NB4 (cell line): ENCODE measurements at regions not wholly inside any gene's neighbourhood (a gene's known extent, or its start where the extent isn't known, plus 50 kb on each side); places are given as distances from the start of the nearest gene placed in this dataset.

ENCODE experiments used
- MYC ChIP-seq: IDR thresholded peaks from 2 replicates; pipeline ENCODE4 v1.6.1; 2011; ENCODE audit warnings: low read depth, low read length
- POLR2A ChIP-seq: IDR thresholded peaks from 2 replicates; pipeline ENCODE4 v1.6.1; 2011; ENCODE audit warnings: mild to moderate bottlenecking; ENCODE audit not compliant: insufficient read length; ENCODE audit errors: extremely low read depth
- TF ChIP-seq, protein P1 (sequence below): IDR thresholded peaks from one replicate; pipeline ENCODE4 v1.5.1; 2012; ENCODE audit warnings: low read depth, low read length
- TF ChIP-seq, protein P2 (sequence below): IDR thresholded peaks from 2 replicates; pipeline ENCODE4 v1.6.1; 2011; ENCODE audit warnings: low read depth, low read length

DNA sequence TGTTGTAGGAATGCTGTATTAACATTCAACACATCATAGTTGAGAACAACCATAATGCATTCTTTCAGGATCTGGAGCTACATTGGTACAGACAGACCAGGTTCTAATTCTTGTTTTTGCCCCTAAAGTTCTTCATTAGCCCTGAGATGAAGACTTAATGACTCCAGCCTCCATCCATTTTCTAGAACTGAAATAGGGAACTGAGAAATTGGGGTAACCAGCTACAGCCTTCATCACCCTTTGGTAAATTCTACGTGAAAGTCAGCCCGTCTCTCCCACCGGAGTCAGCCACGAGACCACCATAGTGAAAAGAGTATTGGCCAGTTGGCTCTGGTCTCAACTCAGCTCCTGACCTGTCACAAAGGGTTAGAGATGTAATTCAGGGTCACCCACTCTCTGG, 164.0 kb downstream of the NUAK1 start:
- TF ChIP-seq, protein P1, sequence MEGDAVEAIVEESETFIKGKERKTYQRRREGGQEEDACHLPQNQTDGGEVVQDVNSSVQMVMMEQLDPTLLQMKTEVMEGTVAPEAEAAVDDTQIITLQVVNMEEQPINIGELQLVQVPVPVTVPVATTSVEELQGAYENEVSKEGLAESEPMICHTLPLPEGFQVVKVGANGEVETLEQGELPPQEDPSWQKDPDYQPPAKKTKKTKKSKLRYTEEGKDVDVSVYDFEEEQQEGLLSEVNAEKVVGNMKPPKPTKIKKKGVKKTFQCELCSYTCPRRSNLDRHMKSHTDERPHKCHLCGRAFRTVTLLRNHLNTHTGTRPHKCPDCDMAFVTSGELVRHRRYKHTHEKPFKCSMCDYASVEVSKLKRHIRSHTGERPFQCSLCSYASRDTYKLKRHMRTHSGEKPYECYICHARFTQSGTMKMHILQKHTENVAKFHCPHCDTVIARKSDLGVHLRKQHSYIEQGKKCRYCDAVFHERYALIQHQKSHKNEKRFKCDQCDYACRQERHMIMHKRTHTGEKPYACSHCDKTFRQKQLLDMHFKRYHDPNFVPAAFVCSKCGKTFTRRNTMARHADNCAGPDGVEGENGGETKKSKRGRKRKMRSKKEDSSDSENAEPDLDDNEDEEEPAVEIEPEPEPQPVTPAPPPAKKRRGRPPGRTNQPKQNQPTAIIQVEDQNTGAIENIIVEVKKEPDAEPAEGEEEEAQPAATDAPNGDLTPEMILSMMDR = no peak
- TF ChIP-seq POLR2A (no peak), MYC (no peak)
- TF ChIP-seq, protein P2, sequence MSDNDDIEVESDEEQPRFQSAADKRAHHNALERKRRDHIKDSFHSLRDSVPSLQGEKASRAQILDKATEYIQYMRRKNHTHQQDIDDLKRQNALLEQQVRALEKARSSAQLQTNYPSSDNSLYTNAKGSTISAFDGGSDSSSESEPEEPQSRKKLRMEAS = no peak
